ENCODE measurements at regions not wholly inside any gene's neighbourhood (a gene's known extent, or its start where the extent isn't known, plus 50 kb on each side); places are given as distances from the start of the nearest gene placed in this dataset.

GRCh38 chr3:176655404-176656094 lies 541.7 kb downstream of the TBL1XR1 start:
- DNase-seq (ENCODE audit: low spot score), result no peak
- in situ Hi-C loops (cut with MboI; ENCODE audit: low sequenced_read_pairs, unreplicated experiment), result no loop called here
- TF ChIP-seq CTCF (IDR thresholded peaks at IDR 0.05; ENCODE audit: borderline replicate concordance, control extremely low read depth, extremely low read depth, insufficient read depth, missing control alignments), result no peak

GRCh38 chr3:176651622-176652021 lies 545.7 kb downstream of the TBL1XR1 start:
- in situ Hi-C loops (cut with MboI; ENCODE audit: low sequenced_read_pairs, unreplicated experiment), result no loop called here
- no peak for TF ChIP-seq CTCF (IDR thresholded peaks at IDR 0.05; ENCODE audit: borderline replicate concordance, control extremely low read depth, extremely low read depth, insufficient read depth, missing control alignments)
- no peak for DNase-seq (ENCODE audit: low spot score)

GRCh38 chr3:176650478-176650877 lies 546.8 kb downstream of the TBL1XR1 start:
- TF ChIP-seq CTCF (IDR thresholded peaks at IDR 0.05; ENCODE audit: borderline replicate concordance, control extremely low read depth, extremely low read depth, insufficient read depth, missing control alignments), result no peak
- no peak for DNase-seq (ENCODE audit: low spot score)
- in situ Hi-C loops (cut with MboI; ENCODE audit: low sequenced_read_pairs, unreplicated experiment), result no loop called here

GRCh38 chr3:176647987-176648386 lies 549.3 kb downstream of the TBL1XR1 start:
- in situ Hi-C loops (cut with MboI; ENCODE audit: low sequenced_read_pairs, unreplicated experiment), result no loop called here
- no peak for DNase-seq (ENCODE audit: low spot score)
- no peak for TF ChIP-seq CTCF (IDR thresholded peaks at IDR 0.05; ENCODE audit: borderline replicate concordance, control extremely low read depth, extremely low read depth, insufficient read depth, missing control alignments)

DNA sequence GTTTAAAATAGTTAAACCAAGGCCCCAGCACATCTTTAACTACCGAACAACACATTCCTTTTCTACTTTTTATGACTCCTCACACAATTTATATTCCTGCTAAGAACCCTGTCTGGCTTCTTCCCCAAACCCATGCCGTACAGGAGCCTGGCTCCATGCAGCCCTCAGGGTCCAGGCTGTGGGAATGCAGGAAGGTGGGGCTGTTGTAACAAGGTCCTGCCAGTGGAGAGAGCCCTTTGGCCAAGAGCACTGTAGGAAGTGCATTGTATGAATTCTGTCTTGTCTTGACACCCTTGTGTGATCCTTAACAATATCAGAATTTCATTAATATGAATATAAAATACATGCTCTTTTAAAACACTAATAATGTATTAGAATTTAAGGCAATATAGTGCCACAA lies 563.8 kb downstream of the TBL1XR1 start:
- in situ Hi-C loops (cut with MboI; ENCODE audit: low sequenced_read_pairs, unreplicated experiment), result no loop called here
- TF ChIP-seq CTCF (IDR thresholded peaks at IDR 0.05; ENCODE audit: borderline replicate concordance, control extremely low read depth, extremely low read depth, insufficient read depth, missing control alignments), result no peak
- no peak for DNase-seq (ENCODE audit: low spot score)

GRCh38 chr3:176632925-176633324 lies 564.4 kb downstream of the TBL1XR1 start:
- in situ Hi-C loops (cut with MboI; ENCODE audit: low sequenced_read_pairs, unreplicated experiment), result no loop called here
- DNase-seq (ENCODE audit: low spot score), result no peak
- TF ChIP-seq CTCF (IDR thresholded peaks at IDR 0.05; ENCODE audit: borderline replicate concordance, control extremely low read depth, extremely low read depth, insufficient read depth, missing control alignments), result no peak

All from GM13976 (cell line).